ENCODE measurements at regions not wholly inside any gene's neighbourhood (a gene's known extent, or its start where the extent isn't known, plus 50 kb on each side); places are given as distances from the start of the nearest gene placed in this dataset.
"Not testable (repeated sequence)": the region's sequence is repeated elsewhere in the genome, so short reads cannot be mapped to it uniquely, and the experiment has no call there.

DNA sequence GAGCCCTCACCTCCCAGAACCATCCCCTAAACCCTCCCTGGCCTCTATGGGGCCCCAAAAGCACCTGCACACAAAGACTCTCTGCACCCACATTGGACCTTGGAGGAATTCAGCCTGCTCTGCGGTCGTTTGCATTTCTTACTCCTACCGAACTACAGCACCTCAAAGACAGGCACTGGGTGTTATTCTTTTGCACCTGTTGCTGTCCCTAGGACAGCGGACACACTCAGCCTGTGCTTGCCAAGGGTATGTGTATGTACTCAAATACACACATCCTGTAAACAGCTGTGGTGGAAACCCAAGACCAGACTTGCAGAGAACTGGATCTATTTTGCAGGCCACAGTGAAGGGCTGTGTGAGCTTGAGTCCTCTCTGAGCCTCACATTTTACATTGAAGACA, 54.2 kb upstream of the LGALS9B start:
- not testable (repeated sequence) for DNase-seq (ENCODE audit: low spot score)

DNA sequence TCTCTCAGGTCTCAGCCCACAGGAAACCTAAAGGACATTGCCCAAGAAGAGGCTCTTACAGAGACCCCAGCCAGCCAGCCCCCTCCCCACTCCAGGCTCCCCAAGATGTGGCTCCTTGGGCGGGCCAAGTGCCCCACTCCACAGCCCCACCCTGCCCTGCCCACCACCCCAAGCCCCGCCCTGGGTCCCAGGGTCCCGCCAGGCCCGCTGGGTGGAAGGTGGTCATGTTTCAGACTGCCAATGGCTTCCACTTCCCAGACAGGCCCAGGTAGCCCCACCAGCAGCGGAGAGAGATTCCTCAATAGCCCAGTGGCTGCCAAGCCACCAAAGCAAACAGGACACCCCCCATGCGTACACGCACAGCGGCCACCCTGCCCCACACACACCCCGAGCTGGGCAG, 51.1 kb upstream of the LGALS9B start:
- DNase-seq (ENCODE audit: low spot score), result not testable (repeated sequence)

DNA sequence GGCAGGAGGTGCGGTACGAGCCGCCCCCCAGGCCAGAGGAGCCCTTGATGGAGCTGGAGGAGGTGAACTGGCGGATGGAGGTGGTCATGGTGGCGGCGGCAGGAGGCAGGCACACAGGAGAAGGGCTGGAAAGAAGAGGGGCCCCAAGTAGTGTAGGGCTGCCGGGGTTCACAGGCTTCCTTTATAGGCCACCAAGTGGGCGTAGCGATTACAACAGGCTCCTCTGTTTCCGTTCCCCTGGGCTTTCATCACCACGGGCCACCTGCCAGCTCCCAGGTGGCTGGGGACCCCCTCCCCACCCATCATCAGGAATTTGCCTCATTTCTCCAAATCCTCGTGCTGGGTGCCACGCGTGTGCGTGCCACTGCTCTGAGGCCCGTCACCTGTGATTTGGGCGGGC, 50.1 kb upstream of the LGALS9B start:
- peak; percentile 2 for DNase-seq (ENCODE audit: low spot score)

Measured in CD4-positive, alpha-beta T cell treated with Interleukin-2 at 100 ng/mL for 4 hours (primary cell).